ENCODE measurements at regions not wholly inside any gene's neighbourhood (a gene's known extent, or its start where the extent isn't known, plus 50 kb on each side); places are given as distances from the start of the nearest gene placed in this dataset.

DNA sequence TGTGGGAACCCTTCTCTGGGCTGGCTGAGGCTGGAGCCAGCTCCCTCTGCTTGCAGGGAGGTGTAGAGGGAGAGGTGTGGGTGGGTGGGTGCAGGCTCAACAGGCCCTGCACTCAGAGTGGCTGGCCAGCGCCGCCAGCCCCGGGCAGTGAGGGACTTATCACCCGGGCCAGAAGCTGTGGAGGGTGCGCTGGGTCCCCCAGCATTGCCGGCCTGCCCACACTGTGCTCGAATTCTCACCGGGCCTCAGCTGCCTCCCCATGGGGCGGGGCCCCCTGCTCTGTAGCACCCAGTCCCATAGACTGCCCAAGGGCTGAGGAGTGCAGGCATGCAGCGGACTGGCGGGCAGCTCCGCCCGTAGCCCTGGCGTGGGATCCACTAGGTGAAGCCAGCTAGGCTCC is 190.7 kb upstream of the TAC1 start:
- no peaks in the 10 kb centered on the region for H3K27me3 ChIP-seq
- H3K9me3 ChIP-seq: no peaks in the 10 kb centered on the region
- H3K27ac ChIP-seq: no peak overlapping the region
- H3K36me3 ChIP-seq: no peaks in the 10 kb centered on the region
- TF ChIP-seq, protein P1, sequence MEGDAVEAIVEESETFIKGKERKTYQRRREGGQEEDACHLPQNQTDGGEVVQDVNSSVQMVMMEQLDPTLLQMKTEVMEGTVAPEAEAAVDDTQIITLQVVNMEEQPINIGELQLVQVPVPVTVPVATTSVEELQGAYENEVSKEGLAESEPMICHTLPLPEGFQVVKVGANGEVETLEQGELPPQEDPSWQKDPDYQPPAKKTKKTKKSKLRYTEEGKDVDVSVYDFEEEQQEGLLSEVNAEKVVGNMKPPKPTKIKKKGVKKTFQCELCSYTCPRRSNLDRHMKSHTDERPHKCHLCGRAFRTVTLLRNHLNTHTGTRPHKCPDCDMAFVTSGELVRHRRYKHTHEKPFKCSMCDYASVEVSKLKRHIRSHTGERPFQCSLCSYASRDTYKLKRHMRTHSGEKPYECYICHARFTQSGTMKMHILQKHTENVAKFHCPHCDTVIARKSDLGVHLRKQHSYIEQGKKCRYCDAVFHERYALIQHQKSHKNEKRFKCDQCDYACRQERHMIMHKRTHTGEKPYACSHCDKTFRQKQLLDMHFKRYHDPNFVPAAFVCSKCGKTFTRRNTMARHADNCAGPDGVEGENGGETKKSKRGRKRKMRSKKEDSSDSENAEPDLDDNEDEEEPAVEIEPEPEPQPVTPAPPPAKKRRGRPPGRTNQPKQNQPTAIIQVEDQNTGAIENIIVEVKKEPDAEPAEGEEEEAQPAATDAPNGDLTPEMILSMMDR (IDR thresholded peaks at IDR 0.05): no peak
- TF ChIP-seq POLR2A (IDR thresholded peaks at IDR 0.05): no peak
- no peaks in the 10 kb centered on the region for H3K4me1 ChIP-seq
- DNase-seq: no peak
- no peak overlapping the region for H3K4me3 ChIP-seq

DNA sequence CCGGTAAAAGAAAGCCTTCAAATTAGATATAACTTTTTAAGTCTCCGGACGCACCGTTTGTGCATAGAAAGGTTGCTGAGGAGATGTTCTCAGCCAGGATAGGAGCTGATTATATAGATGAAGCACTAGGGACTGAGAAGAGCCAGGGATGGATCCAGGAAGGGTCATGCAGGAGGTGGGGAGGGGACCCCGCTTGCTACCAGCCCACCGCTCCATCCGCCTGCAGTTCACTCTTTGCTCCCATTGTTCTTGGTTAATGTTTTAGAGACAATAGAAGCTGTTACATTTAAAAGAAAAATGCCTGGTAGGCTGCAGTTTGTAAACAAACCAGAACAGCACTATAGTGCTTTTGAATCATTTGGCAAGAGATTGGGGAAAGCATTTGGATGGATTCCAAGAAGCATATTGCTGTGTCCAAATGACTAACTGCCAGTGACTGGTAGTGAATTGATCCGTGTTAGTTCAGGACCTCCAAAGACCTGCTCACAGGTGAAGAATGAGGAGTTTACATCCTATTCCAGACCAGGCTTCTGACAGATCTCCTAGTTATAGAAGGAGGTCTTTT is 175.9 kb upstream of the TAC1 start:
- TF ChIP-seq, protein P1 (IDR thresholded peaks at IDR 0.05): no peak
- no peak for TF ChIP-seq POLR2A (IDR thresholded peaks at IDR 0.05)
- Histone ChIP-seq H3K9me3 (no peaks in the 10 kb centered on the region), H3K4me3 (no peak overlapping the region), H3K27me3 (no peaks in the 10 kb centered on the region), H3K27ac (no peak overlapping the region), H3K4me1 (no peaks in the 10 kb centered on the region), H3K36me3 (no peaks in the 10 kb centered on the region)
- no peak for DNase-seq

DNA sequence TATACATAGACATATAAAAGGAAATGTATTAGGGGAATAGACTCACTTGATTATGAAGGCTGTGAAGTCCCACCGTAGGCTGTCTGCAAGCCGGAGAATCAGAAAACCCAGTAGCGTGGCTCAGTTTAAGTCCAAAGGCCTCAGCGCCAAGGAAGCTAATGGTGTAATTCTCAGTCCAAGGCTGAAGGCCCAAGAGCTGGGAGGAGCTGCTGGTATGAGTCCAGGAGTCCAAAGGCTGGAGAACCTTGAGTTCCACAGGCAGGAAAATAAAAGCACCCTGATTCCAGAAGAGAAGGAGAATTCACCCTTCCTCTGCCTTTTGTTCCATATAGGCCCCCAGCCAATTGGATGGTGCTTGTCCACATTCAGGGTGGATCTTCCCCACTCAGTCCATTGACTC is 166.2 kb upstream of the TAC1 start:
- H3K9me3 ChIP-seq: no peaks in the 10 kb centered on the region
- no peaks in the 10 kb centered on the region for H3K36me3 ChIP-seq
- peak overlapping the region in 2 of 4 donors; percentile 23 to 36 for H3K4me3 ChIP-seq
- peak in 1 of 3 donors; percentile 63 for DNase-seq
- peak in 1 of 2 donors; percentile 21 for TF ChIP-seq POLR2A (IDR thresholded peaks at IDR 0.05)
- TF ChIP-seq, protein P1 (IDR thresholded peaks at IDR 0.05): no peak
- H3K4me1 ChIP-seq: no peaks in the 10 kb centered on the region
- peak overlapping the region in 3 of 4 donors; percentile 5 to 74 (median 50) for H3K27ac ChIP-seq
- H3K27me3 ChIP-seq: no peaks in the 10 kb centered on the region

DNA sequence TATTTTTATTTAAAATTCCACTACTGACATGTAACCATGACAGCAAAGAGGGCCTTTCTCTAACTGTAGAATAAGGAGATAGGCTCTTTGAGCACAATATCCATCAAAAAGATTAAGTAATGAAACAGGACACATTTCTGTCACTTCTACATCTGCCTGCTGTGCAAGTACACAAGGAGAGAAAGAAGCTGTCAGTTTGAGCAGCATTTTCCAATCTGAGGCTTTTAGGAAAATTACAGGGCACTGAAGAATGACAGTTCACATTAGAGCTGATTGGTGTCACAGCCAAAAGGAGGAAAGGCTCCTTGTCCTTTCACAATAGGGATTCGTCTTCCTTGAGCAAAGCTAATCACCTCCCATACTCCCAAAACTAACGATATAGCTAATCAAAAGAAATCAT is 158.8 kb upstream of the TAC1 start:
- no peak overlapping the region for H3K4me3 ChIP-seq
- TF ChIP-seq, protein P1 (IDR thresholded peaks at IDR 0.05): no peak
- TF ChIP-seq POLR2A (IDR thresholded peaks at IDR 0.05): no peak
- H3K27me3 ChIP-seq: no peaks in the 10 kb centered on the region
- H3K4me1 ChIP-seq: no peaks in the 10 kb centered on the region
- DNase-seq: no peak
- no peak overlapping the region for H3K27ac ChIP-seq
- no peaks in the 10 kb centered on the region for H3K36me3 ChIP-seq
- no peaks in the 10 kb centered on the region for H3K9me3 ChIP-seq

DNA sequence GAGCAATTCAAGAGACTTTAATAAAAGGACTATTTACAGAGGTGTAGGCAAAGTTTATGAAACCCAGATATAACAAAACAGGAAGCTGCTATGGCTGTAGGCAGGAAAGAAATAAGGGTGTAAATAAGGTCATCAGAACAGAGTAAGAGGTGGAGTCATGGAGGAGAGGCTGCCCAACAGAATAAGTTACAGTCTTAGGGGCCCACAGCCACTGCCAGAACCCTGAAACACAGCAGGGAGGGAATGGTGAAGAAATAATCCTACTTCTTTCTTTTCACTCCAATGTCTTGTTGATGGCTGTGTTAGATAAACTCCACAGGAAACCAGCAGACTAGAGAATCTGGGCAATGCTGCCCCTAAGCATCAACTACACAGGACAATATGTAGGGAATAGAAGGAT is 155.8 kb upstream of the TAC1 start:
- DNase-seq: no peak
- Histone ChIP-seq H3K4me3 (no peak overlapping the region), H3K36me3 (no peaks in the 10 kb centered on the region), H3K27ac (no peak overlapping the region), H3K27me3 (no peaks in the 10 kb centered on the region), H3K9me3 (no peaks in the 10 kb centered on the region), H3K4me1 (no peaks in the 10 kb centered on the region)
- TF ChIP-seq POLR2A (IDR thresholded peaks at IDR 0.05): no peak

DNA sequence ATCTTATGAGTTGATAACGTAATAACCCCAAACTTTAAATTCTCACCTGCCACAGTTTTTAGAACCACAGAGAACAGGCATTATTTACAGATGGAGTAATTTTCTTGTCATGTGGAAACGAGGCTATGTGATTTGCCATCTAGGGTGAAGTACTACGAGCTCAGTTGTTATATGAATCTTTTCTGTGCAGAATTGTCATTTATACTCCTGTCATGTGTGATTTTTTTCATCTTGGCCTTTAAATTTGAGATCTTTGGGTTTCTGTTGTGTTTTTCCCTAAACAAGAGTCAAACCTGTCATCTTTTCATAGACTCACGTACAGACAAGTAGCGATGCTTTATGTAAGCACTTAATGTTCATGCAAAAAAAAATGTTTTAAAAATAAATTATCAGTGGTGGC is 153.7 kb upstream of the TAC1 start:
- TF ChIP-seq, protein P1 (IDR thresholded peaks at IDR 0.05): no peak
- no peak for TF ChIP-seq POLR2A (IDR thresholded peaks at IDR 0.05)
- no peaks in the 10 kb centered on the region for H3K9me3 ChIP-seq
- H3K36me3 ChIP-seq: no peaks in the 10 kb centered on the region
- no peaks in the 10 kb centered on the region for H3K4me1 ChIP-seq
- H3K27ac ChIP-seq: no peak overlapping the region
- no peaks in the 10 kb centered on the region for H3K27me3 ChIP-seq
- DNase-seq: no peak
- H3K4me3 ChIP-seq: no peak overlapping the region

Data from Peyer's patch (tissue), 4 donors.